ENCODE measurements at regions not wholly inside any gene's neighbourhood (a gene's known extent, or its start where the extent isn't known, plus 50 kb on each side); places are given as distances from the start of the nearest gene placed in this dataset.
"Not testable (repeated sequence)": the region's sequence is repeated elsewhere in the genome, so short reads cannot be mapped to it uniquely, and the experiment has no call there.

- H3K9me3 ChIP-seq (ENCODE audit: control insufficient read depth in 1 of 2, insufficient read depth in 1 of 2, low read depth in 1 of 2, low read length in 2 of 2), result peaks cover 10 to 19% of the 10 kb centered on the region in 2 experiments; a peak in 2 of 4 replicates
- H3K27me3 ChIP-seq (ENCODE audit: insufficient read depth, low read length), result no peaks in the 10 kb centered on the region
- no peaks in the 10 kb centered on the region for H3K9me2 ChIP-seq (ENCODE audit: insufficient read depth)
- ChIA-PET RAD21 (ENCODE audit: low non-redundant PET in 1 of 2, low total read pairs in 2 of 2, uncharacterized antibody in 2 of 2, unreplicated experiment in 2 of 2) (no interaction called here), CTCF (no interaction called here), POLR2A (no interaction called here)
- H3K4me3 ChIP-seq (replicated peaks in 1 of 2; ENCODE audit: low read depth in 1 of 2, low read length in 2 of 2), result no peak overlapping the region
- H3K79me2 ChIP-seq (ENCODE audit: insufficient read depth, low read length), result no peaks in the 10 kb centered on the region
- H3K9ac ChIP-seq (ENCODE audit: low read length), result no peak overlapping the region
- TF ChIP-seq REST (IDR thresholded peaks at IDR 0.05; ENCODE audit: low read depth), result no peak
- no peak for TF ChIP-seq JUND (IDR thresholded peaks at IDR 0.05)
- intact Hi-C loops (cut with micrococcal nuclease), result no loop called here
- no peak overlapping the region for H2AFZ ChIP-seq (ENCODE audit: low read depth, low read length, poor library complexity, severe bottlenecking)
- no peaks in the 10 kb centered on the region for H3K36me3 ChIP-seq (ENCODE audit: control insufficient read depth in 1 of 2, insufficient read depth in 2 of 2, low read length in 2 of 2)
- H3K4me2 ChIP-seq (ENCODE audit: low read length), result no peak overlapping the region
- ATAC-seq (no peak), DNase-seq (ENCODE audit: low read depth, low spot score) (no peak)
- no peaks in the 10 kb centered on the region for H3K4me1 ChIP-seq (ENCODE audit: control insufficient read depth in 1 of 2, insufficient read depth in 2 of 2, low read length in 2 of 2)
- no peak overlapping the region for H3K27ac ChIP-seq (ENCODE audit: low read depth, low read length)
- BruUV-seq (replicated peaks), result no TSS peak
- H4K20me1 ChIP-seq (ENCODE audit: insufficient read depth), result no peaks in the 10 kb centered on the region
Observed at GRCh38 chr21:23138797-23139196, 2140.6 kb downstream of the NCAM2 start.

- no peaks in the 10 kb centered on the region for H3K9me2 ChIP-seq (ENCODE audit: insufficient read depth)
- ChIA-PET CTCF (no interaction called here), POLR2A (no interaction called here), RAD21 (ENCODE audit: low non-redundant PET in 1 of 2, low total read pairs in 2 of 2, uncharacterized antibody in 2 of 2, unreplicated experiment in 2 of 2) (no interaction called here)
- intact Hi-C loops (cut with micrococcal nuclease), result no loop called here
- DNase-seq (ENCODE audit: low read depth, low spot score) (no peak), ATAC-seq (no peak)
- H3K79me2 ChIP-seq (ENCODE audit: insufficient read depth, low read length), result no peaks in the 10 kb centered on the region
- H3K4me2 ChIP-seq (ENCODE audit: low read length), result no peak overlapping the region
- no peaks in the 10 kb centered on the region; a peak in 1 of 4 replicates for H3K36me3 ChIP-seq (ENCODE audit: control insufficient read depth in 1 of 2, insufficient read depth in 2 of 2, low read length in 2 of 2)
- H2AFZ ChIP-seq (ENCODE audit: low read depth, low read length, poor library complexity, severe bottlenecking), result no peak overlapping the region
- peaks cover 0 to 31% of the 10 kb centered on the region in 2 experiments; a peak in 3 of 4 replicates for H3K9me3 ChIP-seq (ENCODE audit: control insufficient read depth in 1 of 2, insufficient read depth in 1 of 2, low read depth in 1 of 2, low read length in 2 of 2)
- no peaks in the 10 kb centered on the region for H3K4me1 ChIP-seq (ENCODE audit: control insufficient read depth in 1 of 2, insufficient read depth in 2 of 2, low read length in 2 of 2)
- TF ChIP-seq, protein P1, sequence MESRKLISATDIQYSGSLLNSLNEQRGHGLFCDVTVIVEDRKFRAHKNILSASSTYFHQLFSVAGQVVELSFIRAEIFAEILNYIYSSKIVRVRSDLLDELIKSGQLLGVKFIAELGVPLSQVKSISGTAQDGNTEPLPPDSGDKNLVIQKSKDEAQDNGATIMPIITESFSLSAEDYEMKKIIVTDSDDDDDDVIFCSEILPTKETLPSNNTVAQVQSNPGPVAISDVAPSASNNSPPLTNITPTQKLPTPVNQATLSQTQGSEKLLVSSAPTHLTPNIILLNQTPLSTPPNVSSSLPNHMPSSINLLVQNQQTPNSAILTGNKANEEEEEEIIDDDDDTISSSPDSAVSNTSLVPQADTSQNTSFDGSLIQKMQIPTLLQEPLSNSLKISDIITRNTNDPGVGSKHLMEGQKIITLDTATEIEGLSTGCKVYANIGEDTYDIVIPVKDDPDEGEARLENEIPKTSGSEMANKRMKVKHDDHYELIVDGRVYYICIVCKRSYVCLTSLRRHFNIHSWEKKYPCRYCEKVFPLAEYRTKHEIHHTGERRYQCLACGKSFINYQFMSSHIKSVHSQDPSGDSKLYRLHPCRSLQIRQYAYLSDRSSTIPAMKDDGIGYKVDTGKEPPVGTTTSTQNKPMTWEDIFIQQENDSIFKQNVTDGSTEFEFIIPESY (IDR thresholded peaks at IDR 0.05; ENCODE audit: extremely low read depth, insufficient replicate concordance, low read length), result no peak
- TF ChIP-seq JUND (IDR thresholded peaks at IDR 0.05), result no peak
- no peak for TF ChIP-seq CEBPB (IDR thresholded peaks at IDR 0.05; ENCODE audit: low read depth)
- H3K27me3 ChIP-seq (ENCODE audit: insufficient read depth, low read length), result no peaks in the 10 kb centered on the region
- BruUV-seq (replicated peaks), result no TSS peak
- H3K27ac ChIP-seq (ENCODE audit: low read depth, low read length), result no peak overlapping the region
- no peaks in the 10 kb centered on the region for H4K20me1 ChIP-seq (ENCODE audit: insufficient read depth)
- H3K9ac ChIP-seq (ENCODE audit: low read length), result no peak overlapping the region
- no peak overlapping the region for H3K4me3 ChIP-seq (replicated peaks in 1 of 2; ENCODE audit: low read depth in 1 of 2, low read length in 2 of 2)
Observed at GRCh38 chr21:23152130-23152529, 2153.9 kb downstream of the NCAM2 start.

DNA sequence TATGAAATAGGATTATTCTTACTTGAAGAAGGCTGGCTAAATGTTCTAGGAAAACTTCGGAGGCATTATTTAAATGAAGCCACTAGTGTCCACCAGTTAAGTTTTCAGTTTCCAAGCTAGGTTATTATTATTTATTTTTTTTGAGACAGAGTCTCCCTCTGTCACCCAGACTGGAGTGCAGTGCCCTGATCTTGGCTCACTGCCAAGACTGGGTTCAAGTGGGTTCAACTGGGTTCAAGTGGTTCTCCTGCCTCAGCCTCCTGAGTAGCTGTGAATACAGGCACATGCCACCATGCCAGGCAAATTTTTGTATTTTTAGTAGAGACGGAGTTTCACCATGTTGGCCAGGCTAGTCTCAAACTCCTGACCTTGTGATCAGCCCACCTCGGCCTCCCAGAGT, 2155.6 kb downstream of the NCAM2 start:
- peaks cover 0 to 31% of the 10 kb centered on the region in 2 experiments; a peak in 3 of 4 replicates for H3K9me3 ChIP-seq (ENCODE audit: control insufficient read depth in 1 of 2, insufficient read depth in 1 of 2, low read depth in 1 of 2, low read length in 2 of 2)
- RAD21 ChIA-PET (ENCODE audit: low non-redundant PET in 1 of 2, low total read pairs in 2 of 2, uncharacterized antibody in 2 of 2, unreplicated experiment in 2 of 2), result not testable (repeated sequence)

More for the DNA sequence above, 2155.6 kb downstream of the NCAM2 start:
- BruUV-seq (replicated peaks); H3K4me1 ChIP-seq (ENCODE audit: control insufficient read depth in 1 of 2, insufficient read depth in 2 of 2, low read length in 2 of 2); intact Hi-C loops (cut with micrococcal nuclease); H4K20me1 ChIP-seq (ENCODE audit: insufficient read depth); H3K9ac ChIP-seq (ENCODE audit: low read length); POLR2A ChIA-PET; ATAC-seq; H3K36me3 ChIP-seq (ENCODE audit: control insufficient read depth in 1 of 2, insufficient read depth in 2 of 2, low read length in 2 of 2); H3K79me2 ChIP-seq (ENCODE audit: insufficient read depth, low read length); H3K27ac ChIP-seq (ENCODE audit: low read depth, low read length); H3K4me3 ChIP-seq (replicated peaks in 1 of 2; ENCODE audit: low read depth in 1 of 2, low read length in 2 of 2); H3K27me3 ChIP-seq (ENCODE audit: insufficient read depth, low read length); DNase-seq (ENCODE audit: low read depth, low spot score); H2AFZ ChIP-seq (ENCODE audit: low read depth, low read length, poor library complexity, severe bottlenecking); H3K4me2 ChIP-seq (ENCODE audit: low read length); CTCF ChIA-PET; H3K9me2 ChIP-seq (ENCODE audit: insufficient read depth): not testable (repeated sequence)

Measured in HCT116 (cell line).